ENCODE measurements at regions not wholly inside any gene's neighbourhood (a gene's known extent, or its start where the extent isn't known, plus 50 kb on each side); places are given as distances from the start of the nearest gene placed in this dataset.

GRCh38 chr5:73263001-73263710 lies 90.2 kb downstream of the TMEM174 start:
- DNase-seq = no peak

DNA sequence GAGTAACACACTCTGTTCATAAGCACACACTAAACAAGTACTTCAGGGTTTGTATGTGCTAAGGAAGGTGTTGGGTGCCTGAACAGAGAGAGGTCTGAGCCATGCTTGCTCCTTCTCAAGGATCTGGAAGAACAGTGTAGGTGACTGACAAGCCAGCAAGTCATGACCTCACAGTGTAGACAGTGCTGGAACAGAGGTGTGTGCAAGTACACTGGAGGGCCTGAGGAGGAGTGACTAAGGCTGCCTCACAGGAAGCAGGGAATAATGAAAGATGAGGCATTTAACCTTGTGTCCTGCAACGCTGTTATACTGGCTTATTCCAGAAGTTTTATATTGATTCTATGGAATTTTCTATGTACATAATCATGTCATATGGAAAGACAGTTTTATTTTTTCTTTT lies 83.9 kb downstream of the TMEM174 start:
- no peak for DNase-seq

DNA sequence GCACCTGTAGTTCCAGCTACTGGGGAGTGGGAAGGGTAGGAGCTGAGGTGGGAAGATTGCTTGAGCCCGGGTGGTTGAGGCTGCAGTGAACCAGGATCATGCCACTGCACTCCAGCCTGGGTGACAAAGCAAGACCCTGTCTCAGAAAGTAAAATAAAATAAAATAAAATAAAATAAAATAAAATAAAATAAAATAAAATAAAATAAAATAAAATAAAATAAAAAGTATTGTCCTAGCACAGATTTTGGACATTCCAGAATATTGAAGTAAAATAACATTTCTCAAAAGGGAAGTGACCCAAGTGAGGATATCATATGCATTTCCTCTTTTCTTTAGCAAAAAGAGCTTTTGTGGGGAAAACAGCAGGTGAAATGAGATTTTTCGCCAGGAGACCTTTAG lies 83.5 kb downstream of the TMEM174 start:
- DNase-seq = no peak

- no peak for DNase-seq
These were observed 83.0 kb downstream of the TMEM174 start for GRCh38 chr5:73256012-73256411.

GRCh38 chr5:73254642-73255041 lies 81.6 kb downstream of the TMEM174 start:
- no peak for DNase-seq

DNA sequence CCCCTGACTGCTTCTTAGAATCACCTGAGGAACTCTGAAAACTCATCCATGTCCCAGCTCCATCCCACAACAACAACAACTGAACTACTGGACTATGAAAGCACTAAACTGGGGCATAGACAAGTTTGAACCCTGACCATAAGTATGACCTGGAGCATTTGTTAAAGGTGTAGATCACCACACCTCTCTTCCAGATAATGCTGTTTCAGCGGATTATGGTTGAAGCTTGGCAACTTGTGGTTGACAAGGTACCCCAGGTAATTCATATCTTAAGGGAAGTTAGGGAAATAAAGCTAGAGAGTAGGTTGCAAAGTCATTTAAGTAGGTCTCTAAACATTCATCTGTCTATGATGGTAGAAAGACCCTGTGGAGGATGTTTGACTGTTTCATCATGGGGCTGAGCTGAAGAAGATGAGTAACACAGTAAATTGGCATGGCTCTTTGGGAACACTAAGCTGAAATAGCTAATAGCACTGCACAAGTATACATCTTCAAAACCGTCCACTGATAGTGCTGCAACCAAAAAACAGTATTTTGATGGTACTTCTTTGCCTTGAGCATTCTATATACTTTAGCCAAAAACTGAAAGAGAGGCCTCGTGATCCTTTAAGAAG lies 80.2 kb downstream of the TMEM174 start:
- DNase-seq = no peak

- no peak for DNase-seq
These were observed 77.7 kb downstream of the TMEM174 start for GRCh38 chr5:73250645-73251044.

DNA sequence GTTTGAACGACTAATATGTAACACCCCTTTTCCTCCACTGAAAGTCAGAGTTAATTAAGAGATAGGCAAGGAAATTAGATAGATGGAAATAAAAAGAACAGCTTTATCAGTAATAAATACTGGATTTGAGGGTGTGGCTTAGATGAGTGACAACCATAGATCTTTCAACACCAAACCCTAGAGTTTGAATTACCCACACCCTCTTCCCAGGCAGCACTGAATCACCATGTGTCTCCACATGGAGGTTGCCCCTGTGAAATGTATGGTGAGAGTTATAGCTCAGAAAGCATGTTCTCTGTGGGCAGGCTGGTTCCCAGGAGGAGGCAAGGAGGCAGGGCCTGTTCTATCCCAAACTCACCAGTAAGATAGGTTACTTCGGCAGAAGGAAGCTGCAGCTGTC lies 69.7 kb downstream of the TMEM174 start:
- DNase-seq = no peak

- no peak for DNase-seq
These were observed 65.9 kb downstream of the TMEM174 start for GRCh38 chr5:73238873-73239272.

DNA sequence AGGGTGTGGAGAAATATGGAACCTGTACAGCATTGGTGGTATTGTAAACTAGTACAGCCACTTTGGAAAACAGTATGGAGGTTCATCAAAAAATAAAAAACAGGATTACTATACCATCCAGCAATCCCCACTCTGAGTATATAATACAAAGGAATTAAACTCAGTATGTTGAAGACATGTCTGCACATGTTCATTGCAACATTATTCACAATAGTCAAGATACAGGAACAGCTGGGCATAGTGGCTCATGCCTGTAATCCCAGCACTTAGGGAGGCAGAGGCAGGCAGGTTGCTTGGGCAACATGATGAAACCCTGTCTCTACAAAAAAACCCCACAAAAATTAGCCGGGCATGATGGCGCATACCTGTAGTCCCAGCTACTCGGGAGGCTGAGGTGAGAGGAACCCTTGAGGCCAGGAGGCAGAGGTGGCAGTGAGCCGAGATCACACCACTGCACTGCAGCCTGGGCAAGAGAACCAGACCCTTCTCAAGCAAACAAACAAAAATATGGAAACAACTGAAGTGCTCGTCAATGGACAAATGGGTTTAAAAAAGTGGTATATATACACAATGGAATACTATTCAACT lies 63.6 kb downstream of the TMEM174 start:
- DNase-seq = no peak

GRCh38 chr5:73234204-73234555 lies 61.2 kb downstream of the TMEM174 start:
- no peak for DNase-seq

GRCh38 chr5:73233461-73234203 lies 60.6 kb downstream of the TMEM174 start:
- DNase-seq = no peak

DNA sequence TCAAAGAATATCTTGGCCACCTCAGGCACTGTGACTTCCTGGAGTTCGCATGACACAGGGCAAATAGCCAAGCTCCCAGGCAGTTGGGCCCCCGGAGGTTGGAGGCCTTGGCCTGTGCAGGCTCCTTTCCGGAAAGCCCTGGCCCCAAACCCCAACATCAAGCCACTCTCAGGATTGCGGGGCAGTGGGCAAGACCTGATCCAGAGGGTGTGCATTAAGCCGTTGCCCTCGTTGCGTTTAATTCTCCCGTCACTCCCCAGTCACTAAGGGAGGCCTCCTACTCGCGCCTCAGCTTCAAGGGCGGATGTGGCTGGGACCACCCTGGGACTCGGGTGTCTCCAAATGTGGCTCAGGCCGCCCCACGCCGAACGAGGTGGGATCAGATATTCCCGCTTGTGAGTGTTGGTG lies 60.1 kb downstream of the TMEM174 start:
- no peak for DNase-seq

DNA sequence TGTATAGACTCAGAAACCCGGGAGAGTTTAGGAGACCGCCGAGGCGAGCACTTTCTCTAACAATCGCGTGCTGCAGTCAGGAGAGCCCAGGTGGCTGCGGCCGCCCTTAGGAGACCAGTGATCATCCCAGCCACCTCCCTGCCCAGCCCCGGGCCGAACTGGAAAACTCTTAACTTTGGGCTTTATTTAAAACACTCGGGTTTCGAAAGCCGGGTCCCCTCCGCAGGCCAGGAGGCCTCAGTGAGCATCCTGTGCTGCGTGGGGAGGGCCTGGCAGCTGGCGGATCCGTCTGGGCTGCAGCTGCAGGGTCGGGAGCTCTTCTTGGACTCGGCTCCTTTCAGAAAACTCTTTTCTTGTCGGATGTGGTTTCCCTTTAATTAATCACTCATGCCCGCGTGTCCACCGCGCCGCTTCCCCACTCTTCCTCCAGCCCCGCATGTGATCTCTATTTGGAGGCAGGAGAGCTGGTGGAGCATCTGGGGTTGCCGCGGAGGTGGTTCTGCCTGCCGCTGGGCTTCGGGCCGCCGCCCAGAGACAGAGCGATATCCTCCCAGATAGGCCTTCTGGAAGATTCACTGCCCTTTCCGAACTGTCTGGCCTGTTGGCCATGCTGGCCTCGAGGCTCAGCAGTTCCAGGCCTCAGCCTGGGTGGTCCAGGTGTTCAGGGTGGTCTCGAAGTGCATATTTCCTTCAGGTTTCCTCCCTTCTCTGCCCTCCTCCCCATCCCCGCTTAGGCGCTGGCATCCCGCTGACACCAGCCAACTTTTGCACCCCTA lies 59.5 kb downstream of the TMEM174 start:
- DNase-seq = no peak

GRCh38 chr5:73231246-73231778 lies 58.3 kb downstream of the TMEM174 start:
- no peak for DNase-seq

DNA sequence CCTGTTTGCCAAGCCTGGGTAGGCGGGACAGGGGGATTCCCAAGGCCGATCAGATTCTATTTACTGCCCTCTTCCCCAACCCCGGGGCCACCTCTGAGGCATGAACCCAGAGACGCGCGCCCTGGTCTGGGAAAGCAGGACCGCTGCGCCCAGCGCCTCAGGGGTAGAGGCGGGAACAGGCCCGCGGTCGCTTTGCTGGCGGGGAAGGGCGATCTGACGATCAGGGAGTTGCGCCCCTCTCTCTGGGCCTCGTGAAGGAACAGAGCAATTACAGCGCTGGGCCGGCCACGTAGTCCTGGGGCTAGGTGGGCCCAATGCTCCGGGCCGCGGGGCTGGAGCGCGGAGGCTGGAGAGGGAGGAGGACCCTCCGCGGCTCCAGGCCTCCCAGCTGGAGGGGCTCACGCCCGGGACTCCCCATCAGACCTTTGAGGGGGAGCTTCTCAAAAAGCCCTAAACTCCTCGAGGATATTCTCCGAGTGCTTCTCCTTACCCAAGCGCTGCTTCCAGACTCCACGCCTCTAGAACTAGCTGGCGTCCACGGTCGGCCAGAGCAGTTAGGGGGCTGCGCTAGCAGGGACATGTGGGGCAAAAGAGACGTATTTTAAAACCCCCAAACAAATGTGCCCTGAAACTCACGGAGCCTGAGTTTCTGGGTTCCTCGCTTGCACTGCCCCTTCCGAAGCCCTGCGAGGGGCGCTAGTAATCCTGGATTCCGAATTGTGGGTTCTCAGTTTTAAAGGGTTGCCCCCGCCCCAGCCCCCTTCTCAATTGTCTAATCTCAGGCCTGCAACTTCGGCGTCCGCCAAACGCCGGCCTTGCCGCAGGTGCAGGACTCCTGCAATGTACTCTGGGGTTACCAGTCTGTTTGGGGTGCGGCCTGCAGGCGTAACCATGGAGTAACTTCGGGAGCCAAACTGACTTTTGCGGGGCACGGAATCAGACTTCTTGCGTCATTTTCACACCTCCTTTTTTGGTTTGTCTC lies 57.6 kb downstream of the TMEM174 start:
- DNase-seq = no peak

- DNase-seq = no peak
These were observed 56.3 kb downstream of the TMEM174 start for GRCh38 chr5:73229271-73229670.

GRCh38 chr5:73228052-73228451 lies 55.1 kb downstream of the TMEM174 start:
- no peak for DNase-seq
